ENCODE measurements at regions not wholly inside any gene's neighbourhood (a gene's known extent, or its start where the extent isn't known, plus 50 kb on each side); places are given as distances from the start of the nearest gene placed in this dataset.
"Not testable (repeated sequence)": the region's sequence is repeated elsewhere in the genome, so short reads cannot be mapped to it uniquely, and the experiment has no call there.

GRCh38 chr10:81603106-81603620, 271.8 kb upstream of the NRG3 start:
- no peak for DNase-seq
- ATAC-seq, result no peak
- intact Hi-C loops (cut with micrococcal nuclease), result no loop called here

GRCh38 chr10:81644485-81644884, 230.5 kb upstream of the NRG3 start:
- ATAC-seq; DNase-seq; intact Hi-C loops (cut with micrococcal nuclease): not testable (repeated sequence)

- ATAC-seq (no peak), DNase-seq (no peak)
- intact Hi-C loops (cut with micrococcal nuclease), result no loop called here
Measured at GRCh38 chr10:81655986-81656385, 219.0 kb upstream of the NRG3 start.

- DNase-seq (no peak), ATAC-seq (no peak)
- intact Hi-C loops (cut with micrococcal nuclease), result no loop called here
Measured at GRCh38 chr10:81662837-81663236, 212.2 kb upstream of the NRG3 start.

- ATAC-seq; intact Hi-C loops (cut with micrococcal nuclease); DNase-seq: not testable (repeated sequence)
Measured at GRCh38 chr10:81664800-81665199, 210.2 kb upstream of the NRG3 start.

- DNase-seq (no peak), ATAC-seq (no peak)
- intact Hi-C loops (cut with micrococcal nuclease), result no loop called here
Measured at GRCh38 chr10:81674941-81675340, 200.1 kb upstream of the NRG3 start.

- DNase-seq (no peak), ATAC-seq (no peak)
- intact Hi-C loops (cut with micrococcal nuclease), result no loop called here
Measured at GRCh38 chr10:81679291-81679690, 195.7 kb upstream of the NRG3 start.

GRCh38 chr10:81680359-81680758, 194.6 kb upstream of the NRG3 start:
- ATAC-seq, result no peak
- intact Hi-C loops (cut with micrococcal nuclease), result no loop called here
- no peak for DNase-seq

- intact Hi-C loops (cut with micrococcal nuclease), result no loop called here
- ATAC-seq (no peak), DNase-seq (no peak)
Measured at GRCh38 chr10:81688459-81688858, 186.5 kb upstream of the NRG3 start.

- intact Hi-C loops (cut with micrococcal nuclease), result no loop called here
- DNase-seq (no peak), ATAC-seq (no peak)
Measured at GRCh38 chr10:81696609-81697388, 178.2 kb upstream of the NRG3 start.

GRCh38 chr10:81704596-81704995, 170.4 kb upstream of the NRG3 start:
- ATAC-seq, result no peak
- intact Hi-C loops (cut with micrococcal nuclease), result no loop called here
- DNase-seq, result no peak

- intact Hi-C loops (cut with micrococcal nuclease), result no loop called here
- ATAC-seq (no peak), DNase-seq (no peak)
Measured at GRCh38 chr10:81708416-81708815, 166.6 kb upstream of the NRG3 start.

- ATAC-seq (no peak), DNase-seq (no peak)
- intact Hi-C loops (cut with micrococcal nuclease), result no loop called here
Measured at GRCh38 chr10:81708929-81709328, 166.1 kb upstream of the NRG3 start.

- intact Hi-C loops (cut with micrococcal nuclease), result no loop called here
- DNase-seq (no peak), ATAC-seq (no peak)
Measured at GRCh38 chr10:81722399-81722798, 152.6 kb upstream of the NRG3 start.

- no peak for ATAC-seq
- DNase-seq, result no peak
- intact Hi-C loops (cut with micrococcal nuclease), result no loop called here
Measured at GRCh38 chr10:81724431-81724830, 150.6 kb upstream of the NRG3 start.

GRCh38 chr10:81725851-81726250, 149.1 kb upstream of the NRG3 start:
- intact Hi-C loops (cut with micrococcal nuclease), result no loop called here
- ATAC-seq (no peak), DNase-seq (no peak)

GRCh38 chr10:81728692-81729091, 146.3 kb upstream of the NRG3 start:
- no peak for DNase-seq
- intact Hi-C loops (cut with micrococcal nuclease), result no loop called here
- ATAC-seq, result no peak

- DNase-seq, result no peak
- intact Hi-C loops (cut with micrococcal nuclease), result no loop called here
- no peak for ATAC-seq
Measured at GRCh38 chr10:81730891-81731290, 144.1 kb upstream of the NRG3 start.

- DNase-seq (no peak), ATAC-seq (no peak)
- intact Hi-C loops (cut with micrococcal nuclease), result no loop called here
Measured at GRCh38 chr10:81733542-81733941, 141.5 kb upstream of the NRG3 start.

- ATAC-seq; intact Hi-C loops (cut with micrococcal nuclease); DNase-seq: not testable (repeated sequence)
Measured at GRCh38 chr10:81735167-81735566, 139.8 kb upstream of the NRG3 start.

- DNase-seq (no peak), ATAC-seq (no peak)
Measured at GRCh38 chr10:81759111-81759510, 115.9 kb upstream of the NRG3 start.

More at GRCh38 chr10:81759111-81759510, 115.9 kb upstream of the NRG3 start:
- intact Hi-C loops (cut with micrococcal nuclease), result no loop called here
